Neuronal stem cell (in vitro differentiated cells): ENCODE measurements at regions not wholly inside any gene's neighbourhood (a gene's known extent, or its start where the extent isn't known, plus 50 kb on each side); places are given as distances from the start of the nearest gene placed in this dataset.

Experiments
- DNase-seq: peaks from one replicate; pipeline ENCODE4 v3.0.0-alpha.2; 2013; ENCODE audit warnings: low spot score
- H2AFZ ChIP-seq: one replicate; pipeline ENCODE4 v1.6.1; 2013; ENCODE audit warnings: mild to moderate bottlenecking, low read length, inconsistent platforms
- H2AK5ac ChIP-seq: 2 replicates; pipeline ENCODE4 v1.6.1; 2013; ENCODE audit warnings: low read depth, mild to moderate bottlenecking, inconsistent platforms, low read length, moderate library complexity, mixed read lengths
- H2BK120ac ChIP-seq: 2 replicates; pipeline ENCODE4 v1.6.1; 2013; ENCODE audit warnings: low read depth, mild to moderate bottlenecking, inconsistent platforms, low read length, moderate library complexity, mixed read lengths
- H2BK12ac ChIP-seq: one replicate; pipeline ENCODE4 v1.6.1; 2013; ENCODE audit warnings: low read length, inconsistent platforms
- H2BK15ac ChIP-seq: 2 replicates; pipeline ENCODE4 v1.6.1; 2013; ENCODE audit warnings: mild to moderate bottlenecking, low read length, inconsistent platforms, mixed read lengths
- H2BK5ac ChIP-seq: one replicate; pipeline ENCODE4 v1.6.1; 2013; ENCODE audit warnings: inconsistent platforms, mild to moderate bottlenecking, low read length, moderate library complexity
- H3K14ac ChIP-seq: one replicate; pipeline ENCODE4 v1.6.1; 2013; ENCODE audit warnings: low read length, inconsistent platforms
- H3K18ac ChIP-seq: 2 replicates; pipeline ENCODE4 v1.6.1; 2013; ENCODE audit warnings: low read length, inconsistent platforms
- H3K23ac ChIP-seq: 2 replicates; pipeline ENCODE4 v1.6.1; 2013; ENCODE audit warnings: low read depth, mild to moderate bottlenecking, mixed read lengths, low read length, inconsistent platforms; ENCODE audit not compliant: poor library complexity
- H3K27ac ChIP-seq: replicated peaks from 3 replicates; pipeline ENCODE4 v1.5.1; 2013; ENCODE audit warnings: low read length, inconsistent platforms
- H3K27me3 ChIP-seq, 3 experiments: 2 replicates each; pipeline ENCODE4 v1.6.1; 2013; ENCODE audit warnings: low read length in 3 of 3, mild to moderate bottlenecking in 2 of 3, inconsistent platforms in 1 of 3, low read depth in 1 of 3, mixed read lengths in 1 of 3, moderate library complexity in 1 of 3; ENCODE audit not compliant: control insufficient read depth in 3 of 3, insufficient read depth in 3 of 3
- H3K36me3 ChIP-seq, 2 donors: replicated peaks in 1 of 2; 2 replicates each; pipeline ENCODE4 v1.6.1; 2013; ENCODE audit warnings: low read length in 2 of 2; ENCODE audit not compliant: control insufficient read depth in 2 of 2, insufficient read depth in 2 of 2
- H3K4ac ChIP-seq: 2 replicates; pipeline ENCODE4 v1.6.1; 2013; ENCODE audit warnings: inconsistent platforms, mild to moderate bottlenecking, low read length, moderate library complexity
- H3K4me1 ChIP-seq, 2 donors: 1 replicate in 1 of 2; 2 replicates in 1 of 2; pipeline ENCODE4 v1.6.1; 2013; ENCODE audit warnings: low read length in 2 of 2, low read depth in 1 of 2; ENCODE audit not compliant: control insufficient read depth in 2 of 2, insufficient read depth in 1 of 2
- H3K4me2 ChIP-seq: one replicate; pipeline ENCODE4 v1.6.1; 2013; ENCODE audit warnings: mild to moderate bottlenecking, low read length, inconsistent platforms; ENCODE audit not compliant: insufficient read depth, poor library complexity, severe bottlenecking
- H3K4me3 ChIP-seq, 2 donors: 2 replicates each; pipeline ENCODE4 v1.5.1; 2013; ENCODE audit warnings: low read length in 2 of 2, mild to moderate bottlenecking in 2 of 2, inconsistent platforms in 1 of 2, moderate library complexity in 1 of 2
- H3K79me1 ChIP-seq: one replicate; pipeline ENCODE4 v1.6.1; 2013; ENCODE audit warnings: low read depth, mild to moderate bottlenecking, inconsistent platforms, low read length, moderate library complexity
- H3K9ac ChIP-seq: one replicate; pipeline ENCODE4 v1.6.1; 2013; ENCODE audit warnings: mild to moderate bottlenecking, low read depth, low read length, inconsistent platforms; ENCODE audit not compliant: poor library complexity
- H3K9me3 ChIP-seq, 2 donors: replicated peaks in 1 of 2; 2 replicates each; pipeline versions ENCODE3 to v1.6.1; 2013; ENCODE audit warnings: low read length in 2 of 2, mild to moderate bottlenecking in 2 of 2, inconsistent platforms in 1 of 2, low read depth in 1 of 2, mixed read lengths in 1 of 2, moderate library complexity in 1 of 2; ENCODE audit not compliant: control insufficient read depth in 2 of 2, insufficient read depth in 1 of 2
- H4K8ac ChIP-seq: one replicate; pipeline ENCODE4 v1.6.1; 2013; ENCODE audit warnings: low read depth, mild to moderate bottlenecking, inconsistent platforms, low read length, moderate library complexity
- H4K91ac ChIP-seq: one replicate; pipeline ENCODE4 v1.6.1; 2013; ENCODE audit warnings: low read length, low read depth, mild to moderate bottlenecking, inconsistent platforms; ENCODE audit not compliant: poor library complexity
- WGBS, 2 donors: extraction: QIAGEN DNeasy Blood & Tissue Kit; methylation state at CpG; one replicate each; pipeline ENCODE4 v1.1.7; 2013; ENCODE audit warnings: missing lambda C conversion rate in 2 of 2, mixed read lengths in 1 of 2; ENCODE audit not compliant: insufficient read length in 2 of 2, insufficient replicate concordance in 1 of 2; ENCODE audit errors: extremely low coverage in 2 of 2; 5-methylcytosine and 5-hydroxymethylcytosine counted together

GRCh38 chr1:86296305-86297205 is 99.6 kb downstream of the ODF2L start:
- Histone ChIP-seq H2BK15ac (no peak overlapping the region), H2AFZ (no peak overlapping the region), H3K36me3 (no peaks in the 10 kb centered on the region), H3K23ac (no peak overlapping the region), H3K79me1 (no peaks in the 10 kb centered on the region), H3K4me2 (no peak overlapping the region), H4K8ac (no peak overlapping the region), H3K4me3 (no peak overlapping the region), H3K27ac (no peak overlapping the region), H3K9ac (no peak overlapping the region), H3K27me3 (no peaks in the 10 kb centered on the region), H2BK120ac (no peak overlapping the region), H3K14ac (no peak overlapping the region), H2BK5ac (no peak overlapping the region), H3K9me3 (no peaks in the 10 kb centered on the region), H3K18ac (no peak overlapping the region), H3K4me1 (no peaks in the 10 kb centered on the region), H2BK12ac (no peak overlapping the region), H3K4ac (no peak overlapping the region), H2AK5ac (no peak overlapping the region), H4K91ac (no peak overlapping the region)
- WGBS, 2 donors: no CpG with 5 or more reads among the region's 7 CpGs
- DNase-seq: no peak

DNA sequence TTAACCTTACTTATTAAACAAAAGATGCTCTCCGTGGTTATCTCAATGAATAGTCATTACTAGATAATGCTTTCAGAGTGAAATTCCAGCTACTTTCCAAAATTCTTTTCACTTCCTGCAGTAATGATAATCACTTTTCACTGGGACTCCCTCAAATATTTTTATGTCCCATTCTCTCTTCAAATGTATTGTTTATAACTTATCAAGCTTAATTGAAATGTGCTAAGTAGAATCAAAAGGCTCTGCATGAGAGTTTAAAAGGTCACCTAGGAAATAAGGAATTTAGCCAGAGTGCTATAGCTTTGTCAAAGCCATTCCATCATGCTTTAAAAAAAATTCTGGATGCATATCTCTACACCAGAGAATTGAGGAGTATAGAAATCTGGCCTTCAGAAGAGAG is 106.4 kb downstream of the ODF2L start:
- Histone ChIP-seq H4K8ac (no peak overlapping the region), H3K79me1 (no peaks in the 10 kb centered on the region), H3K27ac (no peak overlapping the region), H3K4me2 (no peak overlapping the region), H3K4me3 (no peak overlapping the region), H3K23ac (no peak overlapping the region), H3K27me3 (no peaks in the 10 kb centered on the region), H2BK15ac (no peak overlapping the region), H3K9me3 (no peaks in the 10 kb centered on the region), H2BK120ac (no peak overlapping the region), H3K36me3 (no peaks in the 10 kb centered on the region), H2BK12ac (no peak overlapping the region), H3K4me1 (no peaks in the 10 kb centered on the region), H3K4ac (no peak overlapping the region), H2BK5ac (no peak overlapping the region), H3K18ac (no peak overlapping the region), H4K91ac (no peak overlapping the region), H3K9ac (no peak overlapping the region), H2AK5ac (no peak overlapping the region), H2AFZ (no peak overlapping the region), H3K14ac (no peak overlapping the region)
- DNase-seq: no peak
- no CpG with 5 or more reads among the region's 1 CpG for WGBS, 2 donors

- Histone ChIP-seq H4K8ac (no peak overlapping the region), H3K27me3 (no peaks in the 10 kb centered on the region), H3K4me1 (no peaks in the 10 kb centered on the region), H3K23ac (no peak overlapping the region), H3K14ac (no peak overlapping the region), H4K91ac (no peak overlapping the region), H3K9ac (no peak overlapping the region), H3K18ac (no peak overlapping the region), H2AFZ (no peak overlapping the region), H2BK5ac (no peak overlapping the region), H3K36me3 (no peaks in the 10 kb centered on the region), H2BK15ac (no peak overlapping the region), H2BK120ac (no peak overlapping the region), H2BK12ac (no peak overlapping the region), H3K4me2 (no peak overlapping the region), H3K4me3 (no peak overlapping the region), H3K9me3 (no peaks in the 10 kb centered on the region), H3K79me1 (no peaks in the 10 kb centered on the region), H3K4ac (no peak overlapping the region), H3K27ac (no peak overlapping the region), H2AK5ac (no peak overlapping the region)
- no peak for DNase-seq
Measured at GRCh38 chr1:86289161-86289560, 107.0 kb downstream of the ODF2L start.

DNA sequence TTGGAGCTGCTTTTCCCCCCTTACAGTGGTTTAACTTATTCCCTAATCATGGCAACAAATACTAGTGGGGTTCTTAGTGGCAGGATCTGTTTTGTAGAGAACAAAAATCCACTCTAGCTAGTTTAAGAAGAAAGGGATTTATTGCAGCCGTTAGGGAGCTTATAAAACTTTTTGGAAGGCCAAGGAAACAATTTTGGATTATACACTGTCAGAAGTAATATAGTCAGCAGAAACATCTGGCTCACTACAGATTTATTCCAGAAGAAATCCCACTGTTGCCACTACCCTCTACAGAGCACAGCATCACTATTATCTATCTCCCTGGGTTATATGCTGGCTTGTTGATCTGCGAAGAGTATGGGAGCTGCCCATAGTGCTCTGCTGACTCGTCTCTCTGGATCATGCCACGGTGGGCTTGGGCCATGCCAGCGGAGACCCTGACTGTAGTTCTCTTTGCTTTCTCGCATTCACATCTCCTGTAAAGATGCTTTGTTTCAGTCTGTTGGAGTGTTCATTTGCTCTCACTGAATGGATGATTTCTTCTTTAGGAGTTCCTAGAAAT is 107.5 kb downstream of the ODF2L start:
- H2BK5ac ChIP-seq: no peak overlapping the region

More for the DNA sequence above, 107.5 kb downstream of the ODF2L start:
- no peaks in the 10 kb centered on the region for H3K9me3 ChIP-seq
- H3K27ac ChIP-seq: no peak overlapping the region
- H2BK12ac ChIP-seq: no peak overlapping the region
- no peak overlapping the region for H3K18ac ChIP-seq
- no peaks in the 10 kb centered on the region for H3K27me3 ChIP-seq
- H3K4me3 ChIP-seq: no peak overlapping the region
- no peaks in the 10 kb centered on the region for H3K4me1 ChIP-seq
- no CpG with 5 or more reads among the region's 6 CpGs for WGBS, 2 donors
- no peak overlapping the region for H3K14ac ChIP-seq
- H3K4ac ChIP-seq: no peak overlapping the region
- no peak for DNase-seq
- H4K91ac ChIP-seq: no peak overlapping the region
- no peak overlapping the region for H2AK5ac ChIP-seq
- no peak overlapping the region for H2BK15ac ChIP-seq
- no peak overlapping the region for H3K9ac ChIP-seq
- H2AFZ ChIP-seq: no peak overlapping the region
- H3K23ac ChIP-seq: no peak overlapping the region
- H2BK120ac ChIP-seq: no peak overlapping the region
- no peaks in the 10 kb centered on the region for H3K79me1 ChIP-seq
- no peak overlapping the region for H4K8ac ChIP-seq
- no peaks in the 10 kb centered on the region for H3K36me3 ChIP-seq
- no peak overlapping the region for H3K4me2 ChIP-seq
